Stromal cell of bone marrow (primary cell): ENCODE measurements at regions not wholly inside any gene's neighbourhood (a gene's known extent, or its start where the extent isn't known, plus 50 kb on each side); places are given as distances from the start of the nearest gene placed in this dataset.
"Not testable (repeated sequence)": the region's sequence is repeated elsewhere in the genome, so short reads cannot be mapped to it uniquely, and the experiment has no call there.

Experiments
- DNase-seq: peaks from one replicate; pipeline ENCODE4 v3.0.0-alpha.2; 2012; ENCODE audit warnings: low read depth

DNA sequence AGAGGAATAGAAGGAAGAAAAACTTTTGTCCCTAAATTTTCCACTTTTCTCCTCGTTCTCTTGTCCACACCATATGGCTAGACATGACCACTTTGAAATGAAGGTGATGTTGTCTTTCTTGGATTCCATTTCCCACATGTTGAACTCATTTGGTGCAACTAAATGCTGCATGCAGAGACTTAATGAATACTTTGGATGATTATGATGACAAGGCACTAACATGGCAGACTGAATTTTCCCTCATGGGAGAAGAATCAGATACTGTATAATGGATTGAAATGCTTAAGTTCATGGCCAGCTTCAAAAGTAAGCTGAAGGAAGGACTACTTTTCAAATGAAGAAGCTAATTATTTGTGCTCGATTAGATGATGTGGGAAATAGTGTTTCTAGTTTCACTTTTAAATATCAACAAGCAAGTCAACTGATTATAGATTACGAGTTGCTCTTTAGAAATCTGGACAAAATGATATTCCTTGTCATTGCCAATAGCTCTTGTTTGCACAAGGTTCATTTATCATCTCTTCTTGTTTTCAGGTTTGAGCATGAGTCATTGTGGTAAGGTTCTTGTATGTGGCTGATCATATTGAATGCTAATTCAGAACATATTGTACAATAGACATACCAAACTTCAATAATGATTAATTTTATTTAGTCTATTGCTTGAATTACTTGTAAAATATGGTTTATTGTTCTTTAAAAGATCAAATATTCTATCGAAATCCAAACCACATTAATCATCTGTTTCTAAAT is 501.3 kb upstream of the FTMT start:
- DNase-seq = peak; percentile 3

GRCh38 chr5:121366515-121366914 is 485.2 kb upstream of the FTMT start:
- peak; percentile 53 for DNase-seq

GRCh38 chr5:121373371-121373770 is 478.3 kb upstream of the FTMT start:
- DNase-seq = no peak

DNA sequence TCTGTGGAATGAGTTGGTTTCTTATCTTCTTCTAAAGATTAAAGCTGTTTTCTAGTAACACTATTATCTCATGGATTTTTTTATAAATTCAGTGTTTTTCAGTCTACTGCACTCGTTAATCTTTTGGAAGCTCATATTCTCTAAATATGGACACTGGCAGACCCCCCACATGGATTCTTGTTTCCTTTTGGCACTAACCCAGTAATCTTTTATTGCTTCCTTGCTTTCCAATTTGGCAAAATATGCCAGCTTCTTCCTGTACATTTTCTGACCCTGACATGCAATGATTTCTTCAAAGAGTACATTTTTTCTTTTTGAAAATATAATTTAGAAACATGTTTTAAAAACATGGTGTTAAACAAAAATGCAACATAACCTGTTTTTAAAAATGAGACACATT is 474.2 kb upstream of the FTMT start:
- no peak for DNase-seq

GRCh38 chr5:121378046-121378445 is 473.6 kb upstream of the FTMT start:
- DNase-seq = no peak

DNA sequence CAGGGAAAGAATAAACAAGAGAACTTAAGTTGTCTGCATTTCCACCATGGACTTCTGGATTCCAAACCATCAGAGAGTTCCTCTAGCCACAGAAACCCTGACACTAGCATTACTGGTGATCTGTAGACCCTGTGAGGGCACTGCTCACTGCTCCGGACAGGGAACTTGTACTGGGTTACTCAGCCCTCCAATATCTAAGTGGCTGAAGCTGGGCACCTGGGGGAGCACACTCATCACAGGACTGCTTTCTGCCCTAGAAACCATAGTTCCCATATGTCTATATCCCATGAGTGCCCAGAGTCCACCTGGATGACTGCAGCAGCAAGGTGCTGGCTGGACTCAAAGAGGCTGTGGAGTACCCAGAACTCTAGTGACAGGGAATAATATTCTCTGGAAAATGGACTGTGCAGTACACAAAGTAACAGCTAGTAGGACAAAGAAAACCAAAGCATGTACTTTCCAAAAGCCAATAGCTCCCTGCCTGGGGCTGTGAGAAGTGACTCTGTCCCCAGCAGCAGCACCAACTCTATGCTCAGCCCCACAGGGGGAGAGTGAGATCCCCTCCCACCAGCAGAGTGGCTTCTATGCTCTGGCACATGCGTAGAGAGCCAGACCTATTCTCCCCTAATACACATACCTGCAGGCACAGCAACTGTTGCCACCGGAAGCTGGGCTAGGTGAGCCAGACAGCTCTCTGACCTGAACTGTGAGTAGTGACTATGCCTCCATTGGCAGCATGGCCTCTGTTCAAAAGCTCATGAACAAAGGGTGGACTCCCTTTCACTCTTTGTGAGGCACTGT is 472.9 kb upstream of the FTMT start:
- DNase-seq = no peak

- DNase-seq = no peak
These were observed 471.6 kb upstream of the FTMT start for GRCh38 chr5:121380066-121380465.

GRCh38 chr5:121384359-121384758 is 467.3 kb upstream of the FTMT start:
- DNase-seq = no peak

GRCh38 chr5:121386334-121386733 is 465.3 kb upstream of the FTMT start:
- DNase-seq = no peak

- no peak for DNase-seq
These were observed 455.0 kb upstream of the FTMT start for GRCh38 chr5:121396716-121397115.

DNA sequence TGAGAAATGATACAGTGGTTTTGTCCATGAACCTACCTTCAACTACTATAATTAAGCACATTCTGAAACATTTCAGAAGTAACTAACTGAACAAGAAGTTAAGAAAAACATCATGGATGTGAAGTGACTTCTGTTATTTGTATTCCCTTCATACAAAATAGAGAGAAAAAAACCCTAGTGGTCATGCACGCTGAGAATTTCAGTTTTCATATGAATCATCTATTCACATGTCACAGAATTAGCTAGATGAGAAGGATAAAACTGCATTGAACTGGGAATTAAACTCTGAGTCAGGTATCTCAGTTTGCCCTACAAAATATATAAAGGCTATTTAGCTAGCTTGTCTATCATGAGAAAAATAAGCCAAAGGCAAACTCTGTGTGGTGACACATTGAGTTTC is 451.8 kb upstream of the FTMT start:
- DNase-seq = peak; percentile 1

DNA sequence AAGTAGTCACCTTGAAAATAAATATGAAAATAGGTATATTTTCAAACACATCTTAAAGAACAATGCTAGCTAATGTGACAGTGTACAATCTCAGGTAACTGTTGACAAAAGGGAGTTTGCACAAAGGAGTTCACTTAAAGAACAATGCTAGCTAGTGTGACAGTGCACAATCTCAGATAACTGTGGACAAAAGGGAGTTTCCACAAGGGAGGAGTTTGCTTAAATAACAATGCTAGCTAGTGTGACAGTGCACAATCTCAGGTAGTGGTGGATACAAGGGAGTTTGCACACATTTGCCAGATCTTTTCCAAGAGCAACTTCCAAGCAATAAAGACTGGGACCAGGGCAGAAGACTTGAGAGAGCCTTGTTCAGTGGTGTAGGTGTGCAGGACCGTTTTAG is 442.9 kb upstream of the FTMT start:
- no peak for DNase-seq

DNA sequence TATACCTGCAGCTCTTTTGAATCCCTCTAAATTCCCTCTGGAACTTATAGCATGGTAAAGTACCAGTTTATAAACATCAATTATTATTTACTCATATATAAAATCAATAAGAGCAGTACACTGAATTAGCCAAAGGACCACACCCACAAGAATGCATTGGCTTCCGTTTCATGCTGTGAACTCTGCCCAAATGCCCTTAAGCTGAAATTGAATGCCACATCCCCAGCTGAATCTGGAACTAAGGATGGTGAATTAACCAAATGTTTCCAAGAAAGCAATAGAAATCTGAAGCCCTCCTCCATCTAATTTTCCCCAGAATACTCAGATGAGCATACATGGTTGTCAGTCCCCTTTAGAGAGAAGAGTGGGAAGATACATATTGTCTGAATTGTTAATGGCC is 436.4 kb upstream of the FTMT start:
- no peak for DNase-seq

DNA sequence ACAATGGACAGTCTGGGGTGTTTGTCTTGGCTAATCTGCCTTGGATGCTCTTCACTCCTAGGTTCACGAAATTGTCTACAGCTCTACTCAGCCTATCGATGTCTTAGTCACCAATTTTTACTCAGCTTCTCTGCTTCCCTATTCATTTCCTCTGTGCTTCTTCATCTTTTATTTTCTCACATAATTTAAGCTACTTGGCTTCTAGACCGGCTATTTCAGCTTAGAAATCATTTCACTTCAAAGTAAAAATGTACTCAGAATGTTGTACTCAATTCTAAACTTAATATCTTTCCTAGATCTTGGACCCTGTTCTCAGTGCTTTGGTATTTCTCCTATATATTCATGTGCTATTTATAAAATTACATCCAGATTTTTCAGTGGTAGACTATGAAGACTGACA is 430.0 kb upstream of the FTMT start:
- no peak for DNase-seq

DNA sequence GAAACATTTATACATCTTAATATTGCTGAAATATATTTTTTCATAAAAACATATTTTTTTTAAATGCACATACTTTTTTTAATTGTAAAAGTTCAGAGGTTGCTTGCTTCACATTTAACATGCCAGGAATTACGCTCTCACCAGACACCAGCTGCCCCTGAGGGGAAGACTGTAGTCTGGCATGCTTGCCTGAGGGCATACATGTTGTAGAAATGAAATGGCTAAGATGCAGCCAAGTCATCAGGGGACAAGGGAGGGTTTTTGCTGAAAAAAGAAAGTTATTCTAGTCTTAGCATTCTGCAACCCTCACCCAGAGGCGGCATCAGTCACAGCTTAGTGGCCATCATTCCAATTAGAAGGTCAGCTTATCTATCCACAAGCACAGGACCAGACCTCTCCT is 426.7 kb upstream of the FTMT start:
- no peak for DNase-seq

DNA sequence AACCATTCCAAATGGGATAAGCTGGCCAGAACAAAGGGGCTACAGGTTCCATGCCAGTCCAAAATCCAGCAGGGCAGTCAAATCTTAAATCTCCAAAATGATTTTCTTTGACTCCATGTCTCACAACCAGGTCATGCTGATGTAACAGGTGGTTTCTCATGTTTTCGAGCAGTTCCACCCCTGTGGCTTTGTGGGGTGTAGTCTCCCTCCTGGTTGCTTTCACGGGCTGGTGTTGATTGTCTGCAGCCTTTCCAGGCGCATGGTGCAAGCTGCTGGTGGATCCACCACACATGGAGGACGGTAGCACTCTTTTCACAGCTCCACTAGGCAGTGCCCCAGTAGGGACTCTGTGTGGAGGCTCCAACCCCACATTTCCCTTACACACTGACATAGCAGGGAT is 425.5 kb upstream of the FTMT start:
- DNase-seq = no peak

DNA sequence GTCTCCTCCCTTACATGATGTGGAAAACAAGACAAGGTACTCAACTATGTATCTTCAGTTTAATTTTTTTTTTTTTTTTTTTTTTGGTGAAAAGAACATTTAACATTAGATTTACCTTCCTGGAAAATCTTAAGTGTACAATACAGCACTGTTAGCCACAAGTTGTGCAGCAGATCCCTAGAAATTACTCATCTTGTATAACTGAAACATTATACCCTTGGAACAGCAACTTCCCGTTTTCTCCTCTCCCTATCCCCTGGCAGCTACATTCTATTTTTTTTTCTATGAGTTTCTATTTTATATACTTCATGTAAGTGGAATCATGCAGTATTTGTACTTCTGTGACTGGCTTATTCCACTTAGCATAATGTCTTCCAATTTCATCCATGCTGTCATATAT is 421.9 kb upstream of the FTMT start:
- peak; percentile 33 for DNase-seq

DNA sequence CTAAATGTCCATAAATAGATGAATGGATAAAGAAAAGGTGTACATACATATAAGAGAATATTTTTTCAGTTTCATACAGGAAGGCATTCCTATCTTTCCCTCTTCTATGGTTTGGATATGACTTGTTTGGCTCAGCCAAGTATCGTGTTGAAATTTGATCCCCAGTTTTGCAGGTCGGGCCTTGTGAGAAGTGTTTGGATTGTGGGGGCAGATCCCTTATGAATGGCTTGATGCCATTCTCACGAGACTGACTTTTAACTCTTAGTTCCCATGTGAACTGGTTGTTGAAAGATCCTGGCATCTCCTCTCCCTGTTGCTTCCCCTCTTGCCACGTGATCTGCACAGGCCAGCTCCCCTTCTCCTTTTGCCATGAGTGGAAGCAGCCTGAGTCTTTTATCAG is 421.1 kb upstream of the FTMT start:
- DNase-seq = no peak

DNA sequence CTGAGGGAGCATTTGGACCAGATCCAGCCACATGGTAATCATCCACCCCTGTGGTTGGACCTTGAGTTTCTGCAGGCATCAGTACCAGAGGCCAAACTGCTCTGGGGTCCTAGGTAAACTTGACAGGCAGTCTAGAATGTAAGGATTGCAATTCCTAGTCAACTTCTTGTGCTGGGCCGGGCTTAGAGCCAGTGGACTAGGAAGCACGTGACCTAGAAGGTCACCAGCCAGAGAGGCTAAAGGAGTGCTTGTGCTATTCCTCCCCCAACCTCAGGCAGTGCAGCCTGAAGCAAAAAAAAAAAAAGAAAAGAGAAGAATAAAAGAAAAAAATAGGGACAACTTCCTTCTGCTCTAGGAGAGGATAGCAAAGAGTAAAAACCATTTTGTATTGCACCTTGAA is 406.2 kb upstream of the FTMT start:
- no peak for DNase-seq

GRCh38 chr5:121462441-121462840 is 389.2 kb upstream of the FTMT start:
- DNase-seq = no peak

DNA sequence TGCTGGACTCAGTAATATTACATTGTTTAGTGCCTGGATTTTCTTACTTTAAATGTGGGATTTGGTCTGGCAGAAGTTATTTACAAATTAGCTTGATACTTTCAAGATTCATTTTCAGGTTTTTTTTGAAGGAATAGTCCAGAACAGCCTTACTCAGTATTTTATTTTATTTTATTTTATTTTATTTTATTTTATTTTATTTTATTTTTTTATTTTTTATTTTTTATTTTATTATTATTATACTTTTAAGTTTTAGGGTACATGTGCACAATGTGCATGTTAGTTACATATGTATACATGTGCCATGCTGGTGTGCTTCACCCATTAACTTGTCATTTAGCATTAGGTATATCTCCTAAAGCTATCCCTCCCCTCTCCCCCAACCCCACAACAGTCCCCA is 380.5 kb upstream of the FTMT start:
- not testable (repeated sequence) for DNase-seq

GRCh38 chr5:121478636-121479035 is 373.0 kb upstream of the FTMT start:
- DNase-seq = no peak

GRCh38 chr5:121479337-121479736 is 372.3 kb upstream of the FTMT start:
- no peak for DNase-seq

DNA sequence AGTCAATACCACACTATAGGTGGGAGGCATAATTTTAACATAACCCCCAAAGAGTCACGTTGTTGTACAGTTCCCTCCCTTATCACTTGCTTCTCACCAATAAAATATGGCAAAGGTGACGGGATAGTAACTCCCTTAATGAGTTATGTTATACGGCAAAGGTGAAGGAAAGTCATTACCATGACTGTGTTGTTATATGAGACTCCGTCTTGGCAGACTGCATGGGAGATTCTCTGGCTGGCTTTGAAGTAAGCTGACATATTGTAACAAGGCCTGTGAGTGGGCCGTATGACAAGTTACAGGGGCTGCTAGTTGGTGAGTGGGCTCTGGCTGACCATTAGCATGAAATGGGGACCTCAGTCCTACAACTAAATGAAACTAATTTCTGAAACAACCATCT is 366.4 kb upstream of the FTMT start:
- no peak for DNase-seq
